ENCODE measurements at regions not wholly inside any gene's neighbourhood (a gene's known extent, or its start where the extent isn't known, plus 50 kb on each side); places are given as distances from the start of the nearest gene placed in this dataset.
"Not testable (repeated sequence)": the region's sequence is repeated elsewhere in the genome, so short reads cannot be mapped to it uniquely, and the experiment has no call there.

DNA sequence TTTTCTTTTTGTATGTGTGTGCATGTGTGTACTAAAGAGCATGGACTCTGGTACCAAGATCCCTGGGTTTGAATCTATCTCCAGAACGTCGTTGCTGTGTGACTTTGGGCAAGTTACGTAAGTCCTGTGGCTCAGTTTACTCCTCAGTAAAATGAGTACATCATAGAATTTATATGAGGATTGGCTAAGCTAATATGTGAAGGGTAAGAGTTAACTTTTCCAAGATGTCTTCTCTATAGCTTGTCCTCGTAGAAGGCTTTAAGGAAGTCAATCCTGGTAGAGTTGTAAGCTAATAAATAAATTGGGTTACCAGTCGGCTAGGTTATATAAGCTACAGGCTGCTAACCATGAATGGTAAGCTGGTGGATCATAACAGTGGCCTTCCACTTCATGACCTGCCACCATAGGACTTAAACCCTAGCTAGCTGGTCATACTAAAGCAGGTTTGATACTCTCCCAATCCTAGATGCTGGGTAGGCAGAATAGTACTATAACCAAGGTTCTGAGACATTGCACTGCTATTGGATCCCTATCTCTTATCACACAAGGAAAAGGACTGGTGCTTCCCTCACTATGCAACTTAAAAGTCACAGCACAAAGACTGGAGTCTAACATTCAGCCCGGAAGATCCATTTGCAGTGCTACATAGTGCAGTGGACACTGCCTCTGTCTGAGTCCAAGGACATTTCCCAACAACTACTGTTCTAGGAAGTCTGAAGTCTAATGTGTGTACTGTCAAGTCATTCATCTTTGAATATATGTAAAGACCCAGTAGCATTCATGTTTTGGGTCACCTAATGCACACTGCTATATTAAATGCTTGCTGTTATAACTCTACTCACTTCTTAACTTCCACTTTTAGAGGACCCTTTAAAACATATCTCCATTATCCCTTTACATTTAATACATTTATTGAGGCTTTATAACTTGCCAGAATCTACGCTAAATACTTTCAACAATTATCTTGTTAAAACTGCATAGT is 156.2 kb downstream of the CRPPA start:
- Histone ChIP-seq H2BK120ac (ENCODE audit: low read depth, low read length) (no peak overlapping the region), H2BK12ac (ENCODE audit: low read length in 2 of 2) (no peak overlapping the region), H3K79me1 (replicated peaks; ENCODE audit: low read length, poor library complexity, severe bottlenecking) (no peaks in the 10 kb centered on the region), H2AK5ac (ENCODE audit: low read length, severe bottlenecking) (no peak overlapping the region), H3K9me3 (ENCODE audit: control insufficient read depth, low read length) (no peaks in the 10 kb centered on the region), H3K27me3 (ENCODE audit: control insufficient read depth in 1 of 2, insufficient read depth in 1 of 2, low read length in 2 of 2) (no peaks in the 10 kb centered on the region), H3K4ac (ENCODE audit: low read depth in 1 of 2, low read length in 2 of 2) (no peak overlapping the region), H4K91ac (ENCODE audit: low read length) (no peak overlapping the region), H3K23ac (ENCODE audit: low read length in 2 of 2) (no peak overlapping the region), H3K4me3 (ENCODE audit: insufficient read depth in 1 of 2, low read depth in 1 of 2, low read length in 2 of 2) (no peak overlapping the region), H2BK15ac (ENCODE audit: low read depth, poor library complexity, severe bottlenecking) (no peak overlapping the region), H2BK5ac (ENCODE audit: low read depth, low read length, poor library complexity, severe bottlenecking) (no peak overlapping the region), H3K14ac (ENCODE audit: low read length in 2 of 2) (no peak overlapping the region), H3K27ac (ENCODE audit: low read length, poor library complexity, severe bottlenecking) (no peak overlapping the region), H3K4me2 (ENCODE audit: low read length, poor library complexity, severe bottlenecking) (no peak overlapping the region), H3K9ac (ENCODE audit: low read length) (no peak overlapping the region), H4K8ac (ENCODE audit: low read length) (no peak overlapping the region), H3K18ac (ENCODE audit: low read depth in 1 of 2, low read length in 2 of 2) (no peak overlapping the region), H3K36me3 (ENCODE audit: control insufficient read depth in 1 of 2, insufficient read depth in 2 of 2, low read depth in 1 of 2, low read length in 2 of 2) (no peaks in the 10 kb centered on the region), H3K4me1 (ENCODE audit: control insufficient read depth, insufficient read depth, low read depth, low read length) (no peaks in the 10 kb centered on the region), H2AFZ (ENCODE audit: low read depth, low read length) (no peak overlapping the region)
- WGBS: 91% methylated on average over 7 of the region's 7 CpGs
- no peak for DNase-seq

GRCh38 chr7:16264036-16264819 is 157.1 kb downstream of the CRPPA start:
- no peak overlapping the region for H3K4me2 ChIP-seq (ENCODE audit: low read length, poor library complexity, severe bottlenecking)
- no peak overlapping the region for H2BK5ac ChIP-seq (ENCODE audit: low read depth, low read length, poor library complexity, severe bottlenecking)
- H3K4me1 ChIP-seq (ENCODE audit: control insufficient read depth, insufficient read depth, low read depth, low read length): no peaks in the 10 kb centered on the region
- WGBS: 86% methylated on average over 1 of the region's 4 CpGs
- no peak overlapping the region for H4K8ac ChIP-seq (ENCODE audit: low read length)
- H3K18ac ChIP-seq (ENCODE audit: low read depth in 1 of 2, low read length in 2 of 2): no peak overlapping the region
- H2AFZ ChIP-seq (ENCODE audit: low read depth, low read length): no peak overlapping the region
- H3K36me3 ChIP-seq (ENCODE audit: control insufficient read depth in 1 of 2, insufficient read depth in 2 of 2, low read depth in 1 of 2, low read length in 2 of 2): no peaks in the 10 kb centered on the region
- no peaks in the 10 kb centered on the region for H3K79me1 ChIP-seq (replicated peaks; ENCODE audit: low read length, poor library complexity, severe bottlenecking)
- H3K9me3 ChIP-seq (ENCODE audit: control insufficient read depth, low read length): no peaks in the 10 kb centered on the region
- H2BK12ac ChIP-seq (ENCODE audit: low read length in 2 of 2): no peak overlapping the region
- no peak overlapping the region for H2BK15ac ChIP-seq (ENCODE audit: low read depth, poor library complexity, severe bottlenecking)
- no peak overlapping the region for H4K91ac ChIP-seq (ENCODE audit: low read length)
- H3K27ac ChIP-seq (ENCODE audit: low read length, poor library complexity, severe bottlenecking): no peak overlapping the region
- H3K9ac ChIP-seq (ENCODE audit: low read length): no peak overlapping the region
- H3K23ac ChIP-seq (ENCODE audit: low read length in 2 of 2): no peak overlapping the region
- H2AK5ac ChIP-seq (ENCODE audit: low read length, severe bottlenecking): no peak overlapping the region
- no peak overlapping the region for H2BK120ac ChIP-seq (ENCODE audit: low read depth, low read length)
- H3K14ac ChIP-seq (ENCODE audit: low read length in 2 of 2): no peak overlapping the region
- H3K4me3 ChIP-seq (ENCODE audit: insufficient read depth in 1 of 2, low read depth in 1 of 2, low read length in 2 of 2): no peak overlapping the region
- H3K4ac ChIP-seq (ENCODE audit: low read depth in 1 of 2, low read length in 2 of 2): no peak overlapping the region
- H3K27me3 ChIP-seq (ENCODE audit: control insufficient read depth in 1 of 2, insufficient read depth in 1 of 2, low read length in 2 of 2): no peaks in the 10 kb centered on the region
- no peak for DNase-seq

- H4K91ac ChIP-seq (ENCODE audit: low read length); H3K4me2 ChIP-seq (ENCODE audit: low read length, poor library complexity, severe bottlenecking); H2BK15ac ChIP-seq (ENCODE audit: low read depth, poor library complexity, severe bottlenecking); H3K79me1 ChIP-seq (replicated peaks; ENCODE audit: low read length, poor library complexity, severe bottlenecking); DNase-seq; H3K18ac ChIP-seq (ENCODE audit: low read depth in 1 of 2, low read length in 2 of 2); H4K8ac ChIP-seq (ENCODE audit: low read length); H2AK5ac ChIP-seq (ENCODE audit: low read length, severe bottlenecking); H3K27me3 ChIP-seq (ENCODE audit: control insufficient read depth in 1 of 2, insufficient read depth in 1 of 2, low read length in 2 of 2); H2AFZ ChIP-seq (ENCODE audit: low read depth, low read length); H3K4me1 ChIP-seq (ENCODE audit: control insufficient read depth, insufficient read depth, low read depth, low read length); H3K27ac ChIP-seq (ENCODE audit: low read length, poor library complexity, severe bottlenecking); H3K9ac ChIP-seq (ENCODE audit: low read length); H2BK12ac ChIP-seq (ENCODE audit: low read length in 2 of 2); H2BK120ac ChIP-seq (ENCODE audit: low read depth, low read length); H3K23ac ChIP-seq (ENCODE audit: low read length in 2 of 2); H2BK5ac ChIP-seq (ENCODE audit: low read depth, low read length, poor library complexity, severe bottlenecking); H3K4me3 ChIP-seq (ENCODE audit: insufficient read depth in 1 of 2, low read depth in 1 of 2, low read length in 2 of 2); H3K4ac ChIP-seq (ENCODE audit: low read depth in 1 of 2, low read length in 2 of 2); H3K14ac ChIP-seq (ENCODE audit: low read length in 2 of 2); H3K9me3 ChIP-seq (ENCODE audit: control insufficient read depth, low read length); H3K36me3 ChIP-seq (ENCODE audit: control insufficient read depth in 1 of 2, insufficient read depth in 2 of 2, low read depth in 1 of 2, low read length in 2 of 2): not testable (repeated sequence)
- WGBS: 93% methylated on average over 3 of the region's 6 CpGs
Observed at GRCh38 chr7:16263377-16263776, 158.0 kb downstream of the CRPPA start.

GRCh38 chr7:16261654-16262053 is 159.7 kb downstream of the CRPPA start:
- Histone ChIP-seq H2BK15ac (ENCODE audit: low read depth, poor library complexity, severe bottlenecking) (no peak overlapping the region), H2BK120ac (ENCODE audit: low read depth, low read length) (no peak overlapping the region), H3K4me1 (ENCODE audit: control insufficient read depth, insufficient read depth, low read depth, low read length) (no peaks in the 10 kb centered on the region), H3K4me3 (ENCODE audit: insufficient read depth in 1 of 2, low read depth in 1 of 2, low read length in 2 of 2) (no peak overlapping the region), H3K14ac (ENCODE audit: low read length in 2 of 2) (no peak overlapping the region), H2BK12ac (ENCODE audit: low read length in 2 of 2) (no peak overlapping the region), H2AK5ac (ENCODE audit: low read length, severe bottlenecking) (no peak overlapping the region), H3K9ac (ENCODE audit: low read length) (no peak overlapping the region), H3K18ac (ENCODE audit: low read depth in 1 of 2, low read length in 2 of 2) (no peak overlapping the region), H3K4ac (ENCODE audit: low read depth in 1 of 2, low read length in 2 of 2) (no peak overlapping the region), H3K9me3 (ENCODE audit: control insufficient read depth, low read length) (no peaks in the 10 kb centered on the region), H2AFZ (ENCODE audit: low read depth, low read length) (no peak overlapping the region), H4K8ac (ENCODE audit: low read length) (no peak overlapping the region), H3K36me3 (ENCODE audit: control insufficient read depth in 1 of 2, insufficient read depth in 2 of 2, low read depth in 1 of 2, low read length in 2 of 2) (no peaks in the 10 kb centered on the region), H3K27me3 (ENCODE audit: control insufficient read depth in 1 of 2, insufficient read depth in 1 of 2, low read length in 2 of 2) (no peaks in the 10 kb centered on the region), H2BK5ac (ENCODE audit: low read depth, low read length, poor library complexity, severe bottlenecking) (no peak overlapping the region), H3K23ac (ENCODE audit: low read length in 2 of 2) (no peak overlapping the region), H4K91ac (ENCODE audit: low read length) (no peak overlapping the region), H3K27ac (ENCODE audit: low read length, poor library complexity, severe bottlenecking) (no peak overlapping the region), H3K79me1 (replicated peaks; ENCODE audit: low read length, poor library complexity, severe bottlenecking) (no peaks in the 10 kb centered on the region), H3K4me2 (ENCODE audit: low read length, poor library complexity, severe bottlenecking) (no peak overlapping the region)
- no peak for DNase-seq
- WGBS: 100% methylated on average over 2 of the region's 5 CpGs

Data from mesenchymal stem cell (in vitro differentiated cells and primary cell).